ENCODE measurements at regions not wholly inside any gene's neighbourhood (a gene's known extent, or its start where the extent isn't known, plus 50 kb on each side); places are given as distances from the start of the nearest gene placed in this dataset.

GRCh38 chr1:96519851-96520578 lies 201.6 kb upstream of the PTBP2 start:
- Histone ChIP-seq H3K36me3 (replicated peaks in 1 of 2; ENCODE audit: insufficient read depth in 1 of 2, low read depth in 2 of 2) (no peaks in the 10 kb centered on the region), H3K4me1 (no peaks in the 10 kb centered on the region), H3K27ac (no peak overlapping the region), H3K9me3 (no peaks in the 10 kb centered on the region), H3K4me3 (no peak overlapping the region), H3K27me3 (no peaks in the 10 kb centered on the region)
- TF ChIP-seq POLR2A (IDR thresholded peaks at IDR 0.05) (no peak), CTCF (IDR thresholded peaks at IDR 0.05) (no peak)
- no peak for ATAC-seq
- no peak for DNase-seq
- intact Hi-C loops (cut with DNase I): no loop called here
- WGBS, 2 donors: 17 to 27% methylated on average over 9 of the region's 9 CpGs

- no peaks in the 10 kb centered on the region for H3K27me3 ChIP-seq
- no peaks in the 10 kb centered on the region for H3K4me1 ChIP-seq
- H3K4me3 ChIP-seq: no peak overlapping the region
- DNase-seq: no peak
- no peaks in the 10 kb centered on the region for H3K36me3 ChIP-seq (replicated peaks in 1 of 2; ENCODE audit: insufficient read depth in 1 of 2, low read depth in 2 of 2)
- intact Hi-C loops (cut with DNase I): no loop called here
- H3K9me3 ChIP-seq: no peaks in the 10 kb centered on the region
- WGBS, 2 donors: 6 to 8% methylated on average over 3 of the region's 3 CpGs
- TF ChIP-seq POLR2A (IDR thresholded peaks at IDR 0.05) (no peak), CTCF (IDR thresholded peaks at IDR 0.05) (no peak)
- H3K27ac ChIP-seq: no peak overlapping the region
- peak; percentile 27 for ATAC-seq
Observed at GRCh38 chr1:96520579-96520947, 201.0 kb upstream of the PTBP2 start.

- H3K27me3 ChIP-seq: no peaks in the 10 kb centered on the region
- H3K27ac ChIP-seq: no peak overlapping the region
- H3K4me1 ChIP-seq: no peaks in the 10 kb centered on the region
- no peak for ATAC-seq
- DNase-seq: no peak
- H3K4me3 ChIP-seq: no peak overlapping the region
- 45% methylated on average over 6 of the region's 6 CpGs for WGBS, 2 donors
- H3K9me3 ChIP-seq: no peaks in the 10 kb centered on the region
- no peaks in the 10 kb centered on the region for H3K36me3 ChIP-seq (replicated peaks in 1 of 2; ENCODE audit: insufficient read depth in 1 of 2, low read depth in 2 of 2)
- intact Hi-C loops (cut with DNase I): no loop called here
- TF ChIP-seq CTCF (IDR thresholded peaks at IDR 0.05) (no peak), POLR2A (IDR thresholded peaks at IDR 0.05) (no peak)
Observed at GRCh38 chr1:96521010-96521409, 200.6 kb upstream of the PTBP2 start.

GRCh38 chr1:96521994-96522760 lies 199.4 kb upstream of the PTBP2 start:
- no peak overlapping the region for H3K27ac ChIP-seq
- no peak for TF ChIP-seq POLR2A (IDR thresholded peaks at IDR 0.05)
- TF ChIP-seq CTCF (IDR thresholded peaks at IDR 0.05): no peak
- no peak overlapping the region for H3K4me3 ChIP-seq
- intact Hi-C loops (cut with DNase I): no loop called here
- H3K4me1 ChIP-seq: no peaks in the 10 kb centered on the region
- no peaks in the 10 kb centered on the region for H3K27me3 ChIP-seq
- WGBS, 2 donors: 61 to 72% methylated on average over 2 of the region's 2 CpGs
- ATAC-seq (no peak), DNase-seq (no peak)
- no peaks in the 10 kb centered on the region for H3K9me3 ChIP-seq
- H3K36me3 ChIP-seq (replicated peaks in 1 of 2; ENCODE audit: insufficient read depth in 1 of 2, low read depth in 2 of 2): no peaks in the 10 kb centered on the region
